Uterus (tissue), 2 donors: ENCODE measurements at regions not wholly inside any gene's neighbourhood (a gene's known extent, or its start where the extent isn't known, plus 50 kb on each side); places are given as distances from the start of the nearest gene placed in this dataset.

Experiments
- POLR2A ChIP-seq, 2 donors: fragments of 450-650 bp; IDR thresholded peaks; one replicate each; pipeline ENCODE4 v1.6.1; 2016; ENCODE audit warnings: antibody characterized with exemption in 2 of 2, mild to moderate bottlenecking in 1 of 2, moderate library complexity in 1 of 2
- TF ChIP-seq, protein P1 (sequence below), 4 experiments: fragments of 200-600 bp in 2 of 4; fragments of 450-650 bp in 2 of 4; sonication (generic) in 2 of 4; IDR thresholded peaks; one replicate each; pipeline ENCODE4 v1.5.1; 2016 to 2019; ENCODE audit warnings: antibody characterized with exemption in 4 of 4, mild to moderate bottlenecking in 2 of 4, moderate library complexity in 1 of 4

DNA sequence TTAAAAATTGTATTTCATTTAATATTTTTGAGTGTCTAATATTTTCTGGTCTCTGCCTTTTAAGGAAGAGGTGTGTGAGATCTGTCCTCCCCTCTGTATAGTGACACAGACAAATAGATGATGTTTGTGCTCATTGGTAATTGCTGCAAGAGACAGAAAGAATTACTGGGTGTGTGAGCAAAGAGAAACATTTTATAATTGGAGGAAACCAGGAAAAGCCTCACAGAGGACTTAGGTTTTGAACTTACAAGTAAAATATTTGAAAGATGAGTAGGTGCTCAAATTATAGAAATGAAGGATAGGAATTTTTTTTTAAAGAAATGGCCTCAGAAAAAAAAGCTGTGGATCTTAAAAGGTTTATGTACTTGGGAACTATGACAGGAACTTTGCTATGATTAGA, 149.8 kb downstream of the SPCS3 start:
- TF ChIP-seq, protein P1, sequence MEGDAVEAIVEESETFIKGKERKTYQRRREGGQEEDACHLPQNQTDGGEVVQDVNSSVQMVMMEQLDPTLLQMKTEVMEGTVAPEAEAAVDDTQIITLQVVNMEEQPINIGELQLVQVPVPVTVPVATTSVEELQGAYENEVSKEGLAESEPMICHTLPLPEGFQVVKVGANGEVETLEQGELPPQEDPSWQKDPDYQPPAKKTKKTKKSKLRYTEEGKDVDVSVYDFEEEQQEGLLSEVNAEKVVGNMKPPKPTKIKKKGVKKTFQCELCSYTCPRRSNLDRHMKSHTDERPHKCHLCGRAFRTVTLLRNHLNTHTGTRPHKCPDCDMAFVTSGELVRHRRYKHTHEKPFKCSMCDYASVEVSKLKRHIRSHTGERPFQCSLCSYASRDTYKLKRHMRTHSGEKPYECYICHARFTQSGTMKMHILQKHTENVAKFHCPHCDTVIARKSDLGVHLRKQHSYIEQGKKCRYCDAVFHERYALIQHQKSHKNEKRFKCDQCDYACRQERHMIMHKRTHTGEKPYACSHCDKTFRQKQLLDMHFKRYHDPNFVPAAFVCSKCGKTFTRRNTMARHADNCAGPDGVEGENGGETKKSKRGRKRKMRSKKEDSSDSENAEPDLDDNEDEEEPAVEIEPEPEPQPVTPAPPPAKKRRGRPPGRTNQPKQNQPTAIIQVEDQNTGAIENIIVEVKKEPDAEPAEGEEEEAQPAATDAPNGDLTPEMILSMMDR (IDR thresholded peaks at IDR 0.05), result no peak
- TF ChIP-seq POLR2A (IDR thresholded peaks at IDR 0.05), result no peak
